Testis (tissue), 2 donors: ENCODE measurements at regions not wholly inside any gene's neighbourhood (a gene's known extent, or its start where the extent isn't known, plus 50 kb on each side); places are given as distances from the start of the nearest gene placed in this dataset.

Experiments
- CTCF ChIP-seq, 3 experiments: fragments of 450-650 bp in 2 of 3; fragments of 200-600 bp in 1 of 3; sonication (generic) in 1 of 3; IDR thresholded peaks; one replicate each; pipeline ENCODE4 v1.5.1; 2016 to 2019; ENCODE audit warnings: antibody characterized with exemption in 3 of 3, mild to moderate bottlenecking in 2 of 3, moderate library complexity in 1 of 3
- POLR2A ChIP-seq: fragments of 450-650 bp; IDR thresholded peaks from one replicate; pipeline ENCODE4 v1.6.1; 2017; ENCODE audit warnings: antibody characterized with exemption, mild to moderate bottlenecking, moderate library complexity

GRCh38 chr15:97237160-97237559 lies 723.3 kb upstream of the ARRDC4 start:
- TF ChIP-seq POLR2A (no peak), CTCF (IDR thresholded peaks at IDR 0.05) (no peak)
